SHP77 (cell line): ENCODE measurements at regions not wholly inside any gene's neighbourhood (a gene's known extent, or its start where the extent isn't known, plus 50 kb on each side); places are given as distances from the start of the nearest gene placed in this dataset.
"Not testable (repeated sequence)": the region's sequence is repeated elsewhere in the genome, so short reads cannot be mapped to it uniquely, and the experiment has no call there.

Source experiments
- DNase-seq, 2 experiments: peaks; one replicate each; lab custom pipeline; 2025; lab: John Stamatoyannopoulos, UW

DNA sequence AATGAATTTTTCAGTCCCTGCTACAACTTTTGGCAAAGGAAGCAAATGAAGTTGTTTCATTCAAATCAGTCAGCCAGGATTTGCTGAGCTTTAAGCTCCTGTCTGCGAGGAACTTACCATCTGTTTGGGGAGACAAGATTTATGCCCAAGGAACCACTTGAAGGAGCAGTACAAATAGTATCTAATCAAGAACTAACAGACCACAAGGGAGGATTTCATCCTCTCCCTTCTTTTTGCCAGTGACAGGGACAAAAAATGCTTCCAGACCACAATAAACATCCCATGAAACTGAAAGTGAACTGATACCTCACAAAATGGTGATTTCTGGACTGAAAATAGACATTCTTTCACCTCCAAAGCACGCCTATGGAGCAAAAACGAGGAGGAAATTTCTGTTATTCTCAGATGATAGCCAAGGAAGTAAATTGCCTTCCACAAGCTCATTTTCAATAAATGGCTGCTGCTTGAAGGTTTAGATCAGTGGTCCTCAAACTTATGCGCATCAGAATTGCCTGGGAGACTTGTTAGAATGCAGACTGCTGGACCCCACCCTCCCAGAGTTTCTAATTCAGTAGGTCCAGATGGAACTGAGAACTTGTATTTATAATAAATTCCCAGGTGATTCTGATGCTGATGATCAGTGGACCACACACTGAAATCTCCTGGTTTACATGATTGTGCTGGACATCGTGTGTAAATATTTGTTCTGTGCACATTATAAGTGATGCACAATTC, 202.4 kb upstream of the GADL1 start:
- no peak for DNase-seq

DNA sequence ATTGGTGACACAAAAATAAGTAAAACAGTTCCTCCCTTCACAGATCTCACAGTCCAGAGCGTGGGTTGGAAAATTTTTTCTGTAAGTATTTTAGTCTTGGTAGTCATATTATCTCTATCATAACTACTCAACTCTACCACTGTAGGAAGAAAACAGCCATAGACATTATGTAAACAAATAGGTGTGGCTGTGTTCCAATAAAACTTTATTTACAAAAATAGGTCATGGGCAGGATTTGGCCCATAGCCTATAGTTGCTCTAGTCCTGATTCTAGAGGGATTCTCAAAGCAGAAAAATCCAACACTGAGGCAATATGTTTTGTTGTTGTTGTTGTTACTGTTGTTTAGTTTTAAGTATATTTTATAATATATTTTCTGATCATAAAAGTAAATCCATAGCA, 206.1 kb upstream of the GADL1 start:
- no peak for DNase-seq

DNA sequence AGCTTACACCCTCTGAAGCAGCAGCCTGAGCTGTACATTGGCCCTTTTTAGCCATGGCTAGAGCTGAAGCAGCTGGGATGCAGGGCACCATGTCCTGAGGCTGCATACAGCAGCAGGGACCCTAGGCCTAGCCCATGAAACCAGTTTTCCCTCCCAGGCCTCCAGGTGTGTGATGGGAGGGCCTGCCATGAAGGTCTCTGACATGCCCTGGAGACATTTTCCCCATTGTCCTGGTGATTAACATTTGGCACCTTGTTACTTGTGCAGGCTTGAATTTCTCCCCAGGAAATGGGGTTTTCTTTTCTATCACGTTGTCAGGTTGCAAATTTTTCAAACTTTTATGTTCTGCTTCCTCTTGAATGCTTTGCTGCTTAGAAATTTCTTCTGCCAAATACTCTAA, 206.8 kb upstream of the GADL1 start:
- DNase-seq: not testable (repeated sequence)

DNA sequence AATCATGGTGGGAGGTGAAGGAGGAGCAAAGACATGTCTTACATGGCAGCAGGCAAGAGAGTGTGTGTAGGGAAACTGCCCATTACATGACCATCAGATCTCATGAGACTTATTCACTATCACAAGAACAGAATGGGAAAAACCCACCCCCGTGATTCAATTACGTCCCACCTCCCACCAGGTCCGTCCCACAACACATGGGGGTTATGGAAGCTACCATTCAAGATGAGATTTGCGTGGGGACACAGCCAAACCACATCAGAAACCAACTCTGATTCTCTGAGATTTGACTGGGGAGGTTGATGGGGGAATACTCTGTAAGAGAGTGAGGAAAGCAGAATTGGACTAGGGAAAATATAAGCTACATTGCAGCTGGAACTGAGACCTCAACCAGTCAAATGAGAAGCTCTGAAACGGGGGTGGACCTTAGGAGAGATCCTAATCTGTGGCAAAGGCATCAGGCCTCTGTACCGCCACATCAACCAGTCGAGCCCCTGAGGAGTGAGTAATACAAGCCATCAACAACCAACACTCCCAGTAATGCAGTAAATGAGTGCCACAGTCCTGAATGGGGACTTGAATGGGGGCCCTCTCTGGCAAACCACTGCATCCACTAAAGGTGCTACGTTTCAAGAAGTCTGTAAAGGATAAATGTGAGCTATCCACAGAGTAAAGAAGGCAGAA, 207.9 kb upstream of the GADL1 start:
- no peak for DNase-seq

DNA sequence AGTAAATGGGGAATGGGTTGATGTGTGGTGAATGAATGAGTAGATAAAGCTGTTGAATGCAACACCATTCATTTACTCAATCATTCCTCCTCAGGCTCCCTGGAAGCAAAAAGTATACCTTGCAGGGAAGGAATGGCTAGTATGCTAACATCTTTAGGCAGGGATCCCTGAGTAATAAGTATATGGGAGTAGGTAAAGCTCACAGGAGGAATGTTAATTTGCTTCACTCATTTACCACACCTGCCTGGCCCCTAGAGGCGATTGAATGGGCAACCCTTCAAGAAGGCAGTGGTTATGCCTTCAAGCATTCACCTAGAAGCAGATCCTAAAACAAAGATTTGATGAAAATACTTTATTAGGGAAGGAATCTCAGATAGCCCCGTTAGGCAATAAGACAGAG, 208.7 kb upstream of the GADL1 start:
- DNase-seq: no peak

DNA sequence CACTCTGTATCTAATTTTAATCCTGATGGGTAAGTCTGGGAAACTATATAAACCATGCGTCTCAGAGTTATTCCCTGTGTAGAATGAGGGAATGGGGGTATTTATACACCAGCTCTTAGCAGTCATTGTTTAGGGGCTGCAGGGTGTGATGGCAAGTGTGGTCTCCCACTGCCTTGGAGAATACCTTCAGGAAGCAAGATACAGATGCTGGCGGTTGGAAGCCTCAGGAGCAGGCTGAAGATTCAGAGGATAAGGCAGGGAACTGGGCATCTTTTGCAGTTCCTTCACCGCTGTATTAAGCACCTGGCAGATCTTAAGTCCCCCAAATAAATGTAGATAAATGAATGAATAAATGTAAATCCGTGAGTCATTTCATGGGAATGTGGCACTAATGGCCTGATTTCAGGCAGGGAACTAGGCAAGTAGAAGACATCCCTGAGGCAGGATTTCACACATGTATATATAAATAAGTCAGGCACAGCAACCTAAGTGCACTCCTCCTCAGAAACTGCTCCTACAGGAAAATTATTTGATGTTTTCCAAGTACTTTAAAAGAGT, 209.2 kb upstream of the GADL1 start:
- DNase-seq: no peak

DNA sequence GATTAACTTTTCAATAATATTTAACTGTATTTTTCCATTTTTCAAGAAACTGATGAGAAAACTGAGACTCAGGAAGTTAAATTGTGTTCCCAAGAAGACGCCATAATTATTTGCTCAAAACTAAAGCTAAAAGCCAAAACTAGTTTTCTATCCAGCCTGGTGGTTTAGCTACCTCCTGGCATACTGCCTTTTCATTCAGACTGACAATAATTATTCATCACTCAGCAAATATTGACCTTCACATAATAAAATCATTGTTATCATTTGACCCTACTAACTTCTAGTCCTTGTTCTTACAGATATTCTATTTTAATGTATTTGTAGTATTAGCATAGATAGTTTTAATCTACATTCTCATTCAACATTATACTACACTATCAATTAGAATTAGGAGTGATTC, 210.6 kb upstream of the GADL1 start:
- no peak for DNase-seq

DNA sequence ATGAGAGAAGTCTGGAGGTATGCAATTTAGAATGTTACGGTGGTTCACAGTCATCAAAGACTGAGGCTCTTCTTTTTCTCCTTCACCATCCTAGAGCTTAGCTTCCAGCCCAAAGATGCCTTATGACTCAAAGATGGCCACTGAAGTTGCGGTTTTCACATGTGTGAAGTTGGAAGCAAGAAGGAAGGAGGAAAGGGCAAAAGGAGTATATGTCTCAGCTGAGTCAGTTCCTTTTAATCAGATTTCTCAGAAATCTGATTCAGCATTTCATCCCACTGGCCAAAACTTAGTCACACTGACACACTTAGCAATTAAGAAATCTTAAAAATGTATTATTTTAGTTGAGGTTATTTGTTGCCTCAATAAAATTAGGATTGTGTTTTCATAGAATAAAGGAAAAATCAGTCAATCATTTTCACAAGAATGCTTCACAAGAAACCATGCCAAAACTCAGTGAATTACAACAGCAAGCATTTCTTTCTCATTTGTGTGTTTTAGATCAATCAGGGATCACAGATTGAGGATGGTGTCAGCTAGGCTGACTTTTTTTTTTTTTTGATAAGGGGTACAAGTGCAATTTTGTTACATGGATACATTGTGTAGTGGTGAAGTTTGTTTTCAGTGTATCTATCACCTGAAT, 211.1 kb upstream of the GADL1 start:
- DNase-seq: no peak

DNA sequence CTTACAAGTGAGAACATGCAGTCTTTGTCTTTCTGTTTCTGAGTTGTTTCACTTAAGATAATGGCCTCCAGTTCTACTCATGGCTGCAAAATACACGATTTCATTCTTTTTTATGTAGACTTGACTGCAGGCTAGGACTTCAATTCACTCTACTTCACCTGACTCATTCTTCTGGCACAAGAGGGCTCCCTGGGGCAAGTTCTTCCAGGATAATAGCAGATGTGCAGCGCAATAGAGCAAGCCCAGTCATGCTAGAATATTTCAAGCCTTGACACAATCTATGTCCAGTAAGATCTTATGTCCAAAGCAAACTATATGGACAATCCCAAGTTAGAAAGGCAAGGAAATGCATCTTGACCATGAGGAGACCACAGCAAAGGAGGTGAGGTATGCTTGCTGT, 211.7 kb upstream of the GADL1 start:
- DNase-seq: no peak

DNA sequence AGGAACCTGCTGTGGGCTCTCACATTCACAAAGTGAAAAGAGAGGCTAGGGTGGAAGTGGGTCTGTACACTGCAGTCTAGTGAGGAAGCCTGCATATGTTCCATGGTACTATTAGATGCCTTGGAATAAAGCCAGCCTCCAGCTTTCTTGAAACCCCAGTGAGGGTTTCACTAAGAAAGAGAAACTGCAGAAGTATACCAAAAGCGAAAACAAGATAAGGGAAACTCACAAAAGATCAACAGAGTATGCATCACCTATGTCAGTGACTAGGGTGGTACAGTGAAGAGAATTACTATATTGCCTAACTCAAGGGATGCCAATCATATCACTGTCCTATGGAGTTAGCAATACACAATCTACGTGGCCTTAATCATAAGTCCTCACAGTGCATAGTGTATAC, 212.5 kb upstream of the GADL1 start:
- DNase-seq: no peak

DNA sequence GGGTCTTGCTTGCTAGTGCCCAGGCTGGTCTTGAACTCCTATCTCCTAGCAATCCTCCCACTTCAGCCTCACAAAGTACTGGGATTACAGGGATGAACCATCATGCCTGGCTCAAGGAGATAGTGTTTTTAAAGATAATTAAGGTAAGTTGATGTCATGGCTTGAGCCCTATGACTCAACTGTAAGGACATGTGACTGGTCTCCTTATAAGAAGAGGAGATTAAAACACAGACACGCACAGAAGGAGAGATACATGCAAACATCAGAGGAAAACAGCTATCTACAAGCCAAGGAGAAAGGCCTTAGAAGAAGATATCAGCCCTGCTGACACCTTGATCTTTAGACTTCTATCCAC, 220.4 kb upstream of the GADL1 start:
- no peak for DNase-seq

DNA sequence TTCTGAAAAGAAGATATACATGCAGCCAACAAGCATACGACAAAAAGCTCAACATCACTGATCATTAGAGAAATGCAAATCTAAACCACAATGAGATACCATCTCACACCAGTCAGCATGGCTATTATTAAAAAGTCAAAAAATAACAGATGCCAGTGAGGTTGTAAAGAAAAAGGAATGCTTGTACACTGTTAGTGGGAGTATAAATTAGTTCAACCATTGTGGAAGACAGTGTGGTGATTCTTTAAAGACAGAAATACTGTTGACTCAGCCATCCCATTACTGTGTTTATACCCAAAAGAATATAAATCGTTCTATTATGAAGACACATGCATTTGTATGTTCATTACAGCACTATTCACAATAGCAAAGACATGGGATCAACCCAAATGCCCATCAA, 221.1 kb upstream of the GADL1 start:
- not testable (repeated sequence) for DNase-seq

DNA sequence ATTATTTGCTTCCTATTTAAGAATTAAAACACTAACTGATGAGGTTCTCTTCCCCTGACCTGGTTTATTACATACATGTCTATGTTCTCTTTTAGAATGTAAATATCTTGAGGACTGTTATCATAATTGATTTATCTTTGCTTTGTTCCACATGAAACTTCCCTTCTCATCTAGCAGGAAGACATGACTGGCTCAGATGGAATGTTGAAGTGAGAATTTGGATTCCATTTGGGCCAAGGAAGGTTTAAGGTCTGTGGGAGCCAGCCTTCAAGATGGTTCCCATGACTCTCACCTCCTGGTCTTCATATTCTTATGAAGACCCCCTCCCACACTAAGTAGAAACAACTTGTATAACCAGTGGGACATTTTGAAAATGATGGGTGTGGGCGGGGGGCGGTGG, 222.2 kb upstream of the GADL1 start:
- no peak for DNase-seq

DNA sequence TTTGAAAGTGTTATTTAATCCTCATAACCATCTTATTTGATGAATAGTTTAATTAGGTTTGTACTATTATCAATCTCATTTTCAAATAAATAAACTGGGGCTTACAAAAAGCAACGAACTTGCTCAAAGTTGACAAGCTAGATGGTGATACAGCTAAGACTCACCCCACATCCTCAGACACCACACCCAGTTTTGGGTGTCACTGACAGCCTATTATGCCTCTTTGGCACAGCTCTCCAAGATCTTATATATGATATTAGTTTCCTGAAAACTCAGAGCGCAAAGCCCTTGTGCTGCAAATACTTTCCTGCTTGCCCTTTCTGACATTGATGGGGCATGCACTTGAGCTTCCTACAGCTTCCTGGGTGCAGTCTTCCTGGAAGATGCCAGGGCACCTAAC, 223.4 kb upstream of the GADL1 start:
- no peak for DNase-seq

DNA sequence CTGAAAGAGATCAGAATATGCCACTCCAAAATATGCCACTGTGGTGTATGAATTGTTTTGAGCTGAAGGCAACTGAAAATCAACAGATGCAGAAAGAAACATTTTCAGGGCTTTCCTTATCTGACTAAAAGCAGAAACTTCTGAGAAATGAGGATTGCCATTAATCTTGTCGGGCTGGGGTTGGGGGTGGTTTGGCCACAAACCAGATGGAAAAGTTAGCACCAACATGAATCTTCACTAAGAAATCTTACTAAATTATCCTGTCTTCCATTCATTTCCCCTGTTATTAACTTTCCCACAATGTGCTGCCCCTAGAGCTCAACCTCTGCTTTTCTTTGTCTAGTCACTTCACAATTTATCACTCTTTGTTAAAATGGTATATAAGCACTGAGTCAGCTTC, 229.9 kb upstream of the GADL1 start:
- no peak for DNase-seq

DNA sequence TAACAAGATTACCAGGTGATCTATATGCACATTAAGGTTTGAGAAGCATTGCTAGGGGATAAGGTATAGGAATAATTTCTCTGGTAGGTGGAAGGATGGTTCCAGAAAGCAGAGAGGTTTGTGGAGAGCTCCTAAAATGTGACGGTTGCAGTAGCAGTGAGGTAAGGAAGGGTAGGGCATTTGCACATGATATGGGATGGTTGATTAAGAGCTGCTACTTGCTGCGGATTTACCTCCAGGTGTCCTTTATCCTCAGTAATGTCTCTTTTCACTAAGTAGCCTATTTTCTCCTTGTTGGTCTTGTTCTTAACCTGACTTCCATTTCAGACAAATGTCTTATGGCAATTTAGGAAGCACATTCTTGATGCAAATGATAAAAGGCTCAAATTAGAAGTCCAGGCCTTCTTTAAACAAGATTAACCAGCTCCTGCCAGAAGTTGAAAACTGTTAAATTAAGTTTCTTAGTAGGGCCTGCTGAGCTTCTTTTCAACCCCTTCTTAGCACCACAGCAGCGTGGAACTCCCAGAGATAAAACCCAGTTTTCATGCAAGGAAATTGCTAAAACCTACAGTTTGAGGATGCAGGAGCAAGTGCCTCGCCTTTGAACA, 231.1 kb upstream of the GADL1 start:
- DNase-seq: no peak

DNA sequence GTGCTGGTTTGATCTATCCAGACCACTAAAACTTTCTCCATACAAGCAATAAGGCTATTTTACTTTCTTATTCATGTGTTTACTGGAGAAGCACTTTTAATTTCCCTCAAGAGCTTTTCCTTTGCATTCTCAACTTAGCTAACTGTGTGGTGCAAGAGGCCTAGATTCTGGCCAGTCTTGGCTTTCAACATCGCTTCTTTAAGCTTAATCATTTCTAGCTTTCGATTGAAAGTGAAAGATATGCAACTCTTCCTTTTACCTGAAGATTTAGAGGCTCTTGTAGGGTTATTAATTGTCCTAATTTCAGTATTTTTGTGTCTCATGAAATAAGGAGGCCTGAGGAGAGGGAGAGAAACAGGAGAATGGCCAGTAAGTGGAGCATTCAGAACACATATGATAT, 234.8 kb upstream of the GADL1 start:
- DNase-seq: no peak

DNA sequence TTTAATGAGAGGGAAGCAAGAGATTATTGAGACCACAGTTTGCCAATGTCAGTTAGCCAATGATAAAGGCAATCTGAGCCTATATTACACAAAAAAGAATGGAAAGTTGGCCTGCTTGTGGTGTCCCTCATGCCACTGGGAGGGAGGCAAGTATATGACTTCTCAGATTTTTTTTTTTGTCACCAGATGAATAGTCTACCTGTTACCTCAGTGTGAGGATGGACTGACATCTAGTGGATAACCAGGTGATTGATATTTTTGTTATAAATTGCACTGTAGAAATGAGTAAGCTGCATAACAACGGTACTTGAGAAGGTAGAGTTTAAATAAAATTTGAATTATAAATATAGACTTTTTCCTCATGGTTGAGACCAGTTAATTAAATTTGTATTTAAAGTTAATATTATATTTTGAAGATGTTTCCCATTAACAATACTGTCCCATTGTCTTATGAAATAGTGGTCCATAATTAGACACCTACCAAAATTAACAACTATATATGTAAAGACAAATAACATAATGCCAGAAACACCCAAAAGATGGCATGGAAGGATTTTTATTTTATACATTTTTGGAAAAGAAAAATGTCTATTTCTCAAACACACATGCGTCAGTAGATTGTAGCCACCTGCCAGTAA, 237.8 kb upstream of the GADL1 start:
- DNase-seq: peak; percentile 4 to 5

DNA sequence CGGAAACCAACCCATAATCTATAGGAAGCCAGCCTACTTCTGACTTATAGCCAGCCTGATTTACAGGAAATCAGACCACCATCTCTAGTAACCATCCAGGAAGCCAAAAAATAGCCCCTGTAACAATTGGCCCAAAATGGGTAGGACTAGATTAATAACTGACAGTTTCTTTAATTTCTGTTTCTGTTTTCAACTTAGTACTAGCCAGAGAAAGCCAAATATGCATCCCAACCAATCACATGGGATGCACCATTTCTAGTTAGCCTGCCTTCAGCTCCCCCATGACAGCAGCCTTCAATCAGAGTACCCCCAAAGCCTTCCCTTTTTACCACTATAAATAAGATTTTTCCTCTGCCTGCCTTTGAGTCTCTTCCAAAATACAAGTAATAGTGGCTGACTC, 239.1 kb upstream of the GADL1 start:
- no peak for DNase-seq

DNA sequence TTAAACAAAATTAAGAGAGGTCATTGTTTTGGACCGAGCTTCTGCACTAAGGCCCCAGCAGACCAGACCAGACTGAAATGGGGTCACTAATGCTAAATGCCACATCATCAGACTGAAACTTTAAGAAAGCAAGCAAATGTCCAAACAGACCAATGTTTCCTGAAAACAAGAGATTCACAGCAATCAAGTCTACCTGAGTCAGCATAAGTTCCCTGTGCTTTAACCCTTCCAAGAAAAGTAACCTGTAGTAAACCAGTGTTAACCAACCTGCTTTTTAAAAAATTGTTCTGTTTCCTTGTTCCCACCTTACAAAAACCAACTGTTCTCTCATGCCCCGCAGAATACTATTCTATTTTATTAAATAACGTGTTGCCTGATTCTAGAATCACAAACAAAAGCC, 241.1 kb upstream of the GADL1 start:
- DNase-seq: no peak

DNA sequence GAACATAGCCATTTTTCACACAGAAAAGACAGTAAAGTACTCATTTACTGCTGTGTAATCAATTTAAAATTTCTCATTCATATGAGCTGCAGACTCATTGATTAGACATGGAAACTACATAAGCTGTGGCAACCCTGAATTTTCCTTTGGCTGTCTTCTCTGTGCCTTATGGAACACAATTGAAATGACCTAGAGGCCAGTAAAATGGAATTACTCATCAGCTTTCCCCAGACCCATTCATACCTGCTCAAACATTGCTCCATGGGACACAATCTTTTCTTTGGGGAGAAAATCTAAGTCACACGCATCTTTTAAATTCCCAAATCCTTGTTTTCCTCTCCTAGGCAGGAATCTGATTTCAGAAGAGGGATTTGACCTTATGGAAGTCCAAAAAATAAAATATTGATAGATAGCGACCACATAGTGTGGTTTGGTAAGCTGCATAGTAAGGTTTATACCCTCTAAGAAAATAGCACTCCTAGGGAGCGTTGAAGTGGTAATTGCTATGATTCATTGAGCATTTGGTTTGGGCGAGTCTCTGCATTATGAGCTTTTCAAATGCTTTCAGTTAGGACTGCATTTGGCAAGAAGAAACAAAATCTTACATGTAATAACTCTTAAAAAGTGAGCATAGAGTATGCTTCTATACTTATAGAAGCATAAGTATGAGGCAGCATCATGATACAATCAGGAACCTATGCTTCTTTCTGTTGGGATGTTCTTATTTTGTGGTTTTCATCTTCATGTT, 243.4 kb upstream of the GADL1 start:
- no peak for DNase-seq

DNA sequence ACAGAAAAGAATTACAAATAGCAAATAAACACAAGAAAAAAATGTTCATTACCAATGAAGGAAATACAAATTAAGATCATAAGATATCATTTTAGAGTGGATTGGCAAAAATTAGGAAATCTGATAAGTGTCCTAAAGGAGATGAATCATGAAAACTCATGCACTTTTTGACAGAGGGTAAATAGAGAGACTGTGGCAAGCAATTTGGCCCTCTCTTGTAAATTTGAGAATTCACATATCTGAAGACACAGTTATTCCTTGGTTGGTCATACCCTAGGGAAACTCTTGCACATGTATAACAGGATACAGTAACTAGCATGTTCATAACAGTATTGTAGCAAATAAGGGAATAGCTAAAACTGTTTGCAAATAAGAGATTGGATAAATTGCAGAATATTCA, 246.0 kb upstream of the GADL1 start:
- DNase-seq: no peak
